GM19372 (cell line): ENCODE measurements at regions not wholly inside any gene's neighbourhood (a gene's known extent, or its start where the extent isn't known, plus 50 kb on each side); places are given as distances from the start of the nearest gene placed in this dataset.
"Not testable (repeated sequence)": the region's sequence is repeated elsewhere in the genome, so short reads cannot be mapped to it uniquely, and the experiment has no call there.

ENCODE experiments used
- ATAC-seq: cut with Tn5 transposase; IDR thresholded peaks from one replicate; pipeline ENCODE4 v1.9.1; 2021; ENCODE audit warnings: mild to moderate bottlenecking, low read depth, moderate library complexity; ENCODE audit not compliant: unreplicated experiment

- no peak for ATAC-seq
These were observed 84.6 kb upstream of the NAV2 start for GRCh38 chr11:19628018-19628417.

- ATAC-seq = no peak
These were observed 85.1 kb upstream of the NAV2 start for GRCh38 chr11:19627566-19627965.

- no peak for ATAC-seq
These were observed 87.2 kb upstream of the NAV2 start for GRCh38 chr11:19625438-19625837.

GRCh38 chr11:19617696-19618523, 94.7 kb upstream of the NAV2 start:
- no peak for ATAC-seq

GRCh38 chr11:19615341-19616183, 97.1 kb upstream of the NAV2 start:
- no peak for ATAC-seq

- ATAC-seq = no peak
These were observed 98.2 kb upstream of the NAV2 start for GRCh38 chr11:19614370-19614940.

GRCh38 chr11:19612025-19612424, 100.6 kb upstream of the NAV2 start:
- not testable (repeated sequence) for ATAC-seq

GRCh38 chr11:19607656-19608360, 104.8 kb upstream of the NAV2 start:
- no peak for ATAC-seq

GRCh38 chr11:19606856-19607655, 105.6 kb upstream of the NAV2 start:
- no peak for ATAC-seq

- no peak for ATAC-seq
These were observed 106.9 kb upstream of the NAV2 start for GRCh38 chr11:19605520-19606371.

- ATAC-seq = no peak
These were observed 107.8 kb upstream of the NAV2 start for GRCh38 chr11:19604679-19605375.

- ATAC-seq = no peak
These were observed 108.9 kb upstream of the NAV2 start for GRCh38 chr11:19603771-19604170.

GRCh38 chr11:19602891-19603290, 109.7 kb upstream of the NAV2 start:
- ATAC-seq = no peak

- no peak for ATAC-seq
These were observed 110.2 kb upstream of the NAV2 start for GRCh38 chr11:19602406-19602805.

- ATAC-seq = no peak
These were observed 111.4 kb upstream of the NAV2 start for GRCh38 chr11:19601235-19601634.

GRCh38 chr11:19599681-19600080, 113.0 kb upstream of the NAV2 start:
- no peak for ATAC-seq

GRCh38 chr11:19598876-19599486, 113.7 kb upstream of the NAV2 start:
- ATAC-seq = no peak

GRCh38 chr11:19598456-19598855, 114.2 kb upstream of the NAV2 start:
- no peak for ATAC-seq
